ENCODE measurements at regions not wholly inside any gene's neighbourhood (a gene's known extent, or its start where the extent isn't known, plus 50 kb on each side); places are given as distances from the start of the nearest gene placed in this dataset.
"Not testable (repeated sequence)": the region's sequence is repeated elsewhere in the genome, so short reads cannot be mapped to it uniquely, and the experiment has no call there.

DNA sequence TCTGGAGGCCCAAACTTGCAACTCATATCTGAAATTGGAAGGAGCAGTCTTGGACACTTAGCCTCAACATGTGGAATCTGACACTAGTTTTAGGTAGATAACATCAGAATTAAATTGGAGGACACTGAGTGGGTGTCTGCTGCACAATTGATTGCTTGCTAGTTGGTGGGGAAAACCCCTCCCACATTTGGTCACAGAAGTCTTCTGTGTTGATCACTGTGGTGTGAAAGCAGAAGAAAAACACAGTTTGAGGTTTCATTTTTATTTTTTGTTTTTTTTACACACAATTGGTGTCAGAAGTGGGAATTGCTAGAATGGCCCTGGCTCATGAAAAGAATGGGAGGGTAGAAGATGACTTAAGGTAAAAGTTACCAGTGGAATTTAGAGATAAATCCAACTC is 78.0 kb upstream of the CD163 start:
- intact Hi-C loops (cut with DNase I), result no loop called here
- DNase-seq (ENCODE audit: extremely low spot score in 2 of 2), result no peak
- no peak overlapping the region for H3K27ac ChIP-seq
- no peaks in the 10 kb centered on the region for H3K27me3 ChIP-seq
- no peak overlapping the region for H3K4me3 ChIP-seq
- no peaks in the 10 kb centered on the region for H3K9me3 ChIP-seq
- no peaks in the 10 kb centered on the region for H3K36me3 ChIP-seq
- no peaks in the 10 kb centered on the region for H3K4me1 ChIP-seq
- TF ChIP-seq POLR2A (IDR thresholded peaks at IDR 0.05) (no peak), POLR2AphosphoS5 (IDR thresholded peaks at IDR 0.05; ENCODE audit: insufficient read depth in 1 of 2, low read depth in 1 of 2) (no peak)
- TF ChIP-seq, protein P1, sequence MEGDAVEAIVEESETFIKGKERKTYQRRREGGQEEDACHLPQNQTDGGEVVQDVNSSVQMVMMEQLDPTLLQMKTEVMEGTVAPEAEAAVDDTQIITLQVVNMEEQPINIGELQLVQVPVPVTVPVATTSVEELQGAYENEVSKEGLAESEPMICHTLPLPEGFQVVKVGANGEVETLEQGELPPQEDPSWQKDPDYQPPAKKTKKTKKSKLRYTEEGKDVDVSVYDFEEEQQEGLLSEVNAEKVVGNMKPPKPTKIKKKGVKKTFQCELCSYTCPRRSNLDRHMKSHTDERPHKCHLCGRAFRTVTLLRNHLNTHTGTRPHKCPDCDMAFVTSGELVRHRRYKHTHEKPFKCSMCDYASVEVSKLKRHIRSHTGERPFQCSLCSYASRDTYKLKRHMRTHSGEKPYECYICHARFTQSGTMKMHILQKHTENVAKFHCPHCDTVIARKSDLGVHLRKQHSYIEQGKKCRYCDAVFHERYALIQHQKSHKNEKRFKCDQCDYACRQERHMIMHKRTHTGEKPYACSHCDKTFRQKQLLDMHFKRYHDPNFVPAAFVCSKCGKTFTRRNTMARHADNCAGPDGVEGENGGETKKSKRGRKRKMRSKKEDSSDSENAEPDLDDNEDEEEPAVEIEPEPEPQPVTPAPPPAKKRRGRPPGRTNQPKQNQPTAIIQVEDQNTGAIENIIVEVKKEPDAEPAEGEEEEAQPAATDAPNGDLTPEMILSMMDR (IDR thresholded peaks at IDR 0.05), result no peak

DNA sequence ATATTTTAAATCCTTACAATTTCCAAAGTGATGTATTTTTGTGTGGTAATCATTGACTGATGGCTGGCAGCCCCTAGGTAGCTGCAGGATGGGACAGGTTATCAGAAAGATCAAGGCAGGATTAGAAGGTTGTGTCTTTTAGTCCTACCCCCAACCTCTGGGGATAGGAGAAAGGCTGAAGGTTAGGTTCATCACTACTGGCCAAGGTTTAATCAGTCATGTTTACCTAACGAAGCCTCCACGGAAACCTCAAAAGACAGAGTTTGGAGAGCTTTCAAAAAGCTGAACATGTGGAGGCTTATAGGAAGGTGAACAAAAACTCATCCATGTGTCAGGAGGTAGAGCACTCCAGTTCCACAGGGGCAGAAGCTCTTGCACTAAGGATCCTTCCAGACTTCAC is 77.5 kb upstream of the CD163 start:
- H3K27ac ChIP-seq, result no peak overlapping the region
- TF ChIP-seq POLR2AphosphoS5 (IDR thresholded peaks at IDR 0.05; ENCODE audit: insufficient read depth in 1 of 2, low read depth in 1 of 2), result no peak
- TF ChIP-seq POLR2A (IDR thresholded peaks at IDR 0.05), result no peak
- TF ChIP-seq, protein P1 (IDR thresholded peaks at IDR 0.05), result no peak
- H3K27me3 ChIP-seq, result no peaks in the 10 kb centered on the region
- intact Hi-C loops (cut with DNase I), result no loop called here
- H3K36me3 ChIP-seq, result no peaks in the 10 kb centered on the region
- no peaks in the 10 kb centered on the region for H3K9me3 ChIP-seq
- DNase-seq (ENCODE audit: extremely low spot score in 2 of 2), result no peak
- H3K4me1 ChIP-seq, result no peaks in the 10 kb centered on the region
- no peak overlapping the region for H3K4me3 ChIP-seq

DNA sequence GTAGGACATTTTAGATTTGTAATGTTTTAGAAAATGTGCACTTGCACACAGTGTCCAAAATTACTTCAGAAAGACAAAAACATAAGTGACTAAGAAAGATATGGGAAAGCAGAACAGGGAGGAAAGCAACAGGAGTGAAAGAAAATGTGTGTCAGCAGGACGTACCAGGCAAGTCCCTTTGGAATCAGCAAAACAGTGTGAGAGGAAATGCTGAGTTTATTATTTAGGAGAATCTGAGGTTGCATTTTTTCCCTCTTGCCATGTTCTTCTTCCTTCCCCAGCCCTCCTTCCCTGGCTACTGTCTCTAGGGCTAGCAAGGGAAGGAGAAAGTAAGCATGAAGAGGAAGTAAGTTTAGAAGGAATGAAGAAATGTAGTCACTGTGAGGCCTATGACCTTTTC is 67.7 kb upstream of the CD163 start:
- intact Hi-C loops (cut with DNase I), result no loop called here
- H3K27me3 ChIP-seq, result no peaks in the 10 kb centered on the region
- no peak for DNase-seq (ENCODE audit: extremely low spot score in 2 of 2)
- no peaks in the 10 kb centered on the region for H3K9me3 ChIP-seq
- no peak overlapping the region for H3K27ac ChIP-seq
- H3K36me3 ChIP-seq, result no peaks in the 10 kb centered on the region
- no peaks in the 10 kb centered on the region for H3K4me1 ChIP-seq
- TF ChIP-seq, protein P1 (IDR thresholded peaks at IDR 0.05), result no peak
- TF ChIP-seq POLR2AphosphoS5 (IDR thresholded peaks at IDR 0.05; ENCODE audit: insufficient read depth in 1 of 2, low read depth in 1 of 2), result no peak
- TF ChIP-seq POLR2A (IDR thresholded peaks at IDR 0.05), result no peak
- H3K4me3 ChIP-seq, result no peak overlapping the region

DNA sequence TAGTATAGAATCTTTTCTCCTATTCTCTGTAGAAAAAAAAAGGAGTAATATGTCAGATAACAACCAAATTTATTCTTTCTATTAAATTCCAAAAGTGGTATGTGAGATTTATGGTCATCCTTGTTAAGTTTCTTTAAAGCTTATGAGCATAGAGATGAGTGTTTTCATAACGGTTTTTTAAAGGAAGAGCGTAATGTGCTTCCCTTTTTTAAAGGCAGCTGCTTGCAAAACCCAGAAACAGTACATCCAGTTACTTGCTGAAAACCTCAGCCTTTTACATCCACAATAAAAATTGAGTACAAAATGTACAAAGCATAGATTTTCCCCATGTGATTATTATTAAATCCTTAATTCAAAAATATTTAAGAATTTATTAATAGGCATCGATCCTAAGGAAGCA is 53.6 kb upstream of the CD163 start:
- intact Hi-C loops (cut with DNase I), result no loop called here
- Histone ChIP-seq H3K27ac (no peak overlapping the region), H3K4me3 (no peak overlapping the region), H3K4me1 (no peaks in the 10 kb centered on the region), H3K27me3 (no peaks in the 10 kb centered on the region), H3K36me3 (no peaks in the 10 kb centered on the region), H3K9me3 (no peaks in the 10 kb centered on the region)
- TF ChIP-seq POLR2AphosphoS5 (IDR thresholded peaks at IDR 0.05; ENCODE audit: insufficient read depth in 1 of 2, low read depth in 1 of 2) (no peak), POLR2A (IDR thresholded peaks at IDR 0.05) (no peak)
- TF ChIP-seq, protein P1 (IDR thresholded peaks at IDR 0.05), result no peak
- DNase-seq (ENCODE audit: extremely low spot score in 2 of 2), result no peak

DNA sequence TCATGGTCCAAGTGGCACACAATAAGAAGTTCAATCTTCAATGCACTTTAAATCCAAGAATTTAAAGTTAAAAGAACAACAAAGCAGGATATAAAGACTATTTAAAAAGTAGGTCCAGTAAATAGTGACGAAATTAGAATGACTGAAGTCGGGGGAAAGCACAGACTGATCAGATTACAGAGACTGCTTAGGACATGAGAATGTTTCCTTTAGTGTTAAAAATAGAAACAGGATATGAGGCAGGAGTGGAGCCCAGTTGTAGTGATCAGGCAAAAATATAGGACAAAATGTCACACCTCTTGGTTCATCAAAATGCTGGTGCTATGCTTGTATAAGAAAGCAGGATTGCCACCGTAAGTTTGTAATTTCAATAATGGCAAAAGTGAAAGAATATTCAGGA is 52.2 kb upstream of the CD163 start:
- H3K36me3 ChIP-seq, result no peaks in the 10 kb centered on the region
- TF ChIP-seq, protein P1 (IDR thresholded peaks at IDR 0.05), result no peak
- TF ChIP-seq POLR2AphosphoS5 (IDR thresholded peaks at IDR 0.05; ENCODE audit: insufficient read depth in 1 of 2, low read depth in 1 of 2) (no peak), POLR2A (IDR thresholded peaks at IDR 0.05) (no peak)

DNA sequence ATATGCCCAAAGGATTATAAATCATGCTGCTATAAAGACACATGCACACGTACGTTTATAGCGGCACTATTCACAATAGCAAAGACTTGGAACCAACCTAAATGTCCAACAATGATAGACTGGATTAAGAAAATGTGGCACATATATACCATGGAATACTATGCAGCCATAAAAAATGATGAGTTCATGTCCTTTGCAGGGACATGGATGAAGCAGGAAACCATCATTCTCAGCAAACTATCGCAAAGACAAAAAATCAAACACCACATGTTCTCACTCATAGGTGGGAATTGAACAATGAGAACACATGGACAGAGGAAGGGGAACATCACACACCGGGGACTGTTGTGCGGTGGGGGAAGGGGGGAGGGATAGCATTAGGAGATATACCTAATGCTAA is 51.3 kb upstream of the CD163 start:
- H3K27me3 ChIP-seq; H3K36me3 ChIP-seq; H3K9me3 ChIP-seq; DNase-seq (ENCODE audit: extremely low spot score in 2 of 2); H3K27ac ChIP-seq; intact Hi-C loops (cut with DNase I); H3K4me3 ChIP-seq; H3K4me1 ChIP-seq: not testable (repeated sequence)

More for the DNA sequence above, 52.2 kb upstream of the CD163 start:
- H3K4me1 ChIP-seq, result no peaks in the 10 kb centered on the region
- DNase-seq (ENCODE audit: extremely low spot score in 2 of 2), result no peak
- no peaks in the 10 kb centered on the region for H3K27me3 ChIP-seq
- intact Hi-C loops (cut with DNase I), result no loop called here
- H3K27ac ChIP-seq, result no peak overlapping the region
- H3K9me3 ChIP-seq, result no peaks in the 10 kb centered on the region
- no peak overlapping the region for H3K4me3 ChIP-seq

Data from vagina (tissue), 2 donors.